ENCODE measurements at regions not wholly inside any gene's neighbourhood (a gene's known extent, or its start where the extent isn't known, plus 50 kb on each side); places are given as distances from the start of the nearest gene placed in this dataset.

GRCh38 chr6:164011321-164011720 lies 596.8 kb downstream of the QKI start:
- Histone ChIP-seq H4K5ac (ENCODE audit: low read depth, low read length) (no peak overlapping the region), H3K4me2 (ENCODE audit: low read depth, low read length) (no peak overlapping the region), H3K79me1 (ENCODE audit: low read depth in 1 of 2, low read length in 2 of 2) (no peaks in the 10 kb centered on the region), H4K20me1 (ENCODE audit: insufficient read depth, low read length) (no peaks in the 10 kb centered on the region), H2BK15ac (ENCODE audit: low read depth, low read length) (no peak overlapping the region), H3K4me3 (ENCODE audit: insufficient read depth, low read depth, low read length) (no peak overlapping the region), H3K4ac (ENCODE audit: low read depth, low read length) (no peak overlapping the region), H2BK120ac (ENCODE audit: low read depth, low read length) (no peak overlapping the region), H3K4me1 (ENCODE audit: control insufficient read depth, insufficient read depth, low read length) (no peaks in the 10 kb centered on the region), H3K9ac (ENCODE audit: low read depth, low read length) (no peak overlapping the region), H3K23ac (ENCODE audit: low read depth, low read length) (no peak overlapping the region), H3K14ac (replicated peaks; ENCODE audit: low read depth, low read length) (no peak overlapping the region), H3K27me3 (ENCODE audit: control insufficient read depth, insufficient read depth, low read length) (no peaks in the 10 kb centered on the region), H3K9me1 (ENCODE audit: insufficient read depth, low read length) (no peaks in the 10 kb centered on the region), H3K36me3 (ENCODE audit: control insufficient read depth, insufficient read depth, low read length) (no peaks in the 10 kb centered on the region), H4K91ac (ENCODE audit: insufficient read depth, low read depth, low read length) (no peak overlapping the region), H3K9me3 (ENCODE audit: control insufficient read depth, insufficient read depth, low read length) (peaks cover 11% of the 10 kb centered on the region), H2BK5ac (ENCODE audit: low read depth, low read length, poor library complexity, severe bottlenecking) (no peak overlapping the region), H4K8ac (ENCODE audit: low read depth in 2 of 2, low read length in 2 of 2) (no peak overlapping the region), H3K18ac (ENCODE audit: low read depth, low read length) (no peak overlapping the region), H2AK5ac (ENCODE audit: low read depth, low read length) (no peak overlapping the region), H2AFZ (replicated peaks; ENCODE audit: low read length, poor library complexity) (no peak overlapping the region), H3K56ac (ENCODE audit: extremely low read depth, insufficient read depth, low read length) (no peak overlapping the region), H2AK9ac (replicated peaks; ENCODE audit: low read depth, low read length, poor library complexity) (no peak overlapping the region), H3K27ac (ENCODE audit: insufficient read depth, low read length) (no peak overlapping the region), H2BK20ac (ENCODE audit: low read depth, low read length) (no peak overlapping the region)
- in situ Hi-C loops (cut with MboI; ENCODE audit: low sequenced_read_pairs), result no loop called here
- WGBS, 2 experiments (ENCODE audit: extremely low coverage in 2 of 2, insufficient read length in 1 of 2), result no CpG with 5 or more reads among the region's 2 CpGs
- ChIA-PET CTCF (no interaction called here), POLR2A (ENCODE audit: unreplicated experiment) (no interaction called here)
- DNase-seq (no peak), ATAC-seq (ENCODE audit: low read depth) (no peak)
- dilution Hi-C loops (cut with HindIII; ENCODE audit: low sequenced_read_pairs, unreplicated experiment), result no loop called here
- TF ChIP-seq FOS (IDR thresholded peaks at IDR 0.05; ENCODE audit: low read depth, low read length) (no peak), MAZ (IDR thresholded peaks at IDR 0.05; ENCODE audit: borderline replicate concordance, low read depth, low read length) (no peak), MAFK (IDR thresholded peaks at IDR 0.05; ENCODE audit: low read depth, low read length) (no peak), CHD1 (IDR thresholded peaks at IDR 0.05; ENCODE audit: low read depth, low read length) (no peak), NFE2L2 (IDR thresholded peaks at IDR 0.05; ENCODE audit: low read depth, low read length) (no peak), SMC3 (IDR thresholded peaks at IDR 0.05; ENCODE audit: low read depth, low read length) (no peak), RFX5 (IDR thresholded peaks at IDR 0.05; ENCODE audit: low read depth, low read length) (no peak), RCOR1 (IDR thresholded peaks at IDR 0.05; ENCODE audit: insufficient replicate concordance, low read length) (no peak), CEBPB (IDR thresholded peaks at IDR 0.05; ENCODE audit: low read depth, low read length) (no peak), RAD21 (IDR thresholded peaks at IDR 0.05; ENCODE audit: low read length) (no peak), USF2 (IDR thresholded peaks at IDR 0.05; ENCODE audit: low read depth, low read length) (no peak), POLR2A (IDR thresholded peaks at IDR 0.05; ENCODE audit: low read depth, low read length) (no peak), BHLHE40 (IDR thresholded peaks at IDR 0.05; ENCODE audit: low read depth, low read length) (no peak), ELK1 (IDR thresholded peaks at IDR 0.05; ENCODE audit: borderline replicate concordance, low read depth, low read length) (no peak), MXI1 (IDR thresholded peaks at IDR 0.05; ENCODE audit: borderline replicate concordance, low read depth, low read length) (no peak), CTCF (conservative IDR thresholded peaks at IDR 0.05; ENCODE audit: low read depth, low read length) (no peak)
- BruUV-seq (replicated peaks), result no TSS peak
- intact Hi-C loops (cut with micrococcal nuclease), result no loop called here

All from IMR-90 (cell line).